WI38 (cell line): ENCODE measurements at regions not wholly inside any gene's neighbourhood (a gene's known extent, or its start where the extent isn't known, plus 50 kb on each side); places are given as distances from the start of the nearest gene placed in this dataset.

Experiments
- H3K4me3 ChIP-seq: 2 replicates; pipeline ENCODE4 v1.5.1; 2011; ENCODE audit warnings: low read depth, mild to moderate bottlenecking, control low read depth, low read length
- TF ChIP-seq, protein P1 (sequence below): IDR thresholded peaks from 2 replicates; pipeline ENCODE4 v1.5.1; 2012; ENCODE audit warnings: low read depth, mild to moderate bottlenecking, control low read depth, low read length

DNA sequence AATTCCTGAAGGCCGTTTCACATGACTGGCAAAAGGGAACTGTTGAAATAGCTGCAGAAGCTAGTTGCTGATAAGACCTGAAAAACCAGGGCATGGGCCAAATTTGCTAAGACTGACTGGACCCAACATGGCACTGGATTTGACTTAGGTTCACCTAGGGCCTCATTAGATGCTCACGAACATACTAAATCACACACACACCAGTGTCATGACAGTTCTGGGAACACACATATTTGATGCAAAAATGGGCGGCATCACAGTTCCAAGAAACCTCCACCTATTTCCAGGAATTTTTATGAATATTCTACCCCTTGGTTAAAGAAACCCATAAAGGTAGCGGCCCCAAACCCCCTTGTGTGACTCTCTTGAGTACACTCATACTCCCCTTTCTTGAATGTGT lies 99.6 kb upstream of the OBI1 start:
- TF ChIP-seq, protein P1, sequence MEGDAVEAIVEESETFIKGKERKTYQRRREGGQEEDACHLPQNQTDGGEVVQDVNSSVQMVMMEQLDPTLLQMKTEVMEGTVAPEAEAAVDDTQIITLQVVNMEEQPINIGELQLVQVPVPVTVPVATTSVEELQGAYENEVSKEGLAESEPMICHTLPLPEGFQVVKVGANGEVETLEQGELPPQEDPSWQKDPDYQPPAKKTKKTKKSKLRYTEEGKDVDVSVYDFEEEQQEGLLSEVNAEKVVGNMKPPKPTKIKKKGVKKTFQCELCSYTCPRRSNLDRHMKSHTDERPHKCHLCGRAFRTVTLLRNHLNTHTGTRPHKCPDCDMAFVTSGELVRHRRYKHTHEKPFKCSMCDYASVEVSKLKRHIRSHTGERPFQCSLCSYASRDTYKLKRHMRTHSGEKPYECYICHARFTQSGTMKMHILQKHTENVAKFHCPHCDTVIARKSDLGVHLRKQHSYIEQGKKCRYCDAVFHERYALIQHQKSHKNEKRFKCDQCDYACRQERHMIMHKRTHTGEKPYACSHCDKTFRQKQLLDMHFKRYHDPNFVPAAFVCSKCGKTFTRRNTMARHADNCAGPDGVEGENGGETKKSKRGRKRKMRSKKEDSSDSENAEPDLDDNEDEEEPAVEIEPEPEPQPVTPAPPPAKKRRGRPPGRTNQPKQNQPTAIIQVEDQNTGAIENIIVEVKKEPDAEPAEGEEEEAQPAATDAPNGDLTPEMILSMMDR, result no peak
- H3K4me3 ChIP-seq, result no peak overlapping the region

DNA sequence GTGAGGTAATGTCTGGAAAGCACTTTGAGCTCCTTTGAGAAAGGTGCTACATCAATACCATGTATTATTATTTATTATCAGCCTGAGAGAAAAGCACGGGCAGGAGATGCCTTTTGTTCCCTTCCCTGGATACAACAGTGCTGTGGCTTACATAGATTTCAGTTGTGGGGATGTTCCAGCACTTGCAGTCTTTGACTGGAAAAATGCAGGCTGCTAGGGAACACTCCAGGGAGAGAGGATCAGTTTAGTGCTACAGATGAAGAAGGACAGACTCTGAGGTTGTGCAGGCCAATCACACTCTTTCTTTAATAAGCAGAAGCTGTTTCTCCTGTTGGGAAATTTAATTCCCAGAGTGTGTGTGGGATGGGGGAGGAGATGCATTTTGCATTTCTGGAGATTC lies 94.5 kb upstream of the OBI1 start:
- no peak overlapping the region for H3K4me3 ChIP-seq
- TF ChIP-seq, protein P1, result no peak

DNA sequence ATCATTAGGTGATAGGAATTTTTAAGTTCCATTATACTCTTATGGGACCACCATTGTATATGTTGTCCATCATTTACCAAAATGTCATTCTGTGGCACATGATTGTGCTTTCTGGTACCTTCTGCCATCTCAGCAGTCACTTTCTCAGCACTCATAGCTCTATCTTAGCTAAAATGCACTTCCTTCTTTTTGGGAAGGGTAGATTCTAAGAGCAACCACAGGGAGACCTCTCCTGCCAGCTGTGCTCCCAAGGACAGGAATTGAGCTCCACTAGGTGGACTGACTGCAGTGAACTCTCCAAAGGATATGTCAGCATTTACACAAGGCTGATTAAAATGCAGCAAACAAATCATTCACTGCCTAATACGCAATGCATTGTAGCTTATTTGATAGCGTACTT lies 91.8 kb upstream of the OBI1 start:
- TF ChIP-seq, protein P1, result no peak
- H3K4me3 ChIP-seq, result no peak overlapping the region

DNA sequence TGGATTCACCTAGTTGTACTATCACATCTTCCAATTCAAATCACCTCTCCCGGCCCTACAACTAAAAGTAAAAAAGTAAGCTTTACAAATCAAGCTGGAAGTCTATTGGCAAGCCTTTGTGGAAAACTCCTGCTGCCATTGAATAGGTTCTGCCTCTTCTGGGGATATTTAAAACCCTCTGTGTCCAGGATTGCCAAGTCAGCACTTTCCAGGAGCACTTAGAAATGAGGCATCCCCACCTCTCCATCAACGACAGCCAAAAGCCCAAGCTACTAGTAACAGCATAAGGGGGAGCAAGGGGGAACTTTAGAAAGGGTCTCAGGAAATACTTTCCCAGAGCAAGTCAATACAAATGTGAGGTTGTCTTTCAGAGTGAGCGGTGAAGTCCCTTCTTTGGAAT lies 85.0 kb upstream of the OBI1 start:
- no peak overlapping the region for H3K4me3 ChIP-seq
- TF ChIP-seq, protein P1, result no peak

DNA sequence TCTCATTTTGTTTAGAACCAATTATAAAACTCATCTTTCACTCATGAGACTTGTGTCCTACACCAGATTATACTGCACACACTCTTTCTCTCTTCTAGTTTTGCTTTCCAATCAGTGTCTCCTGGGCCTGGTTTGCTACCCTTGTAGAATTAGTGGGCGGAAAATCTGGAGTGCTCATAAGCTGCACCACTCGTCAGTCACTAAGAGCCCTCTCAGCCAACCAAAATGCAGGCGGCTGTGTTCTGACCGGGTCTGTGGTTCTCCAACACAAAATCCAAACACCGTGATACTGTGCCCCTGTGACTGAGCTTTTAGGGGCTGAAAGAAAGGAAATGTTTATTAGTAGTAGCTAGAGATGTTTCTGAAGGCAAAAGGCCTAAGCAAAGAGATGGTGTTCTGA lies 83.7 kb upstream of the OBI1 start:
- H3K4me3 ChIP-seq, result no peak overlapping the region
- TF ChIP-seq, protein P1, result no peak

DNA sequence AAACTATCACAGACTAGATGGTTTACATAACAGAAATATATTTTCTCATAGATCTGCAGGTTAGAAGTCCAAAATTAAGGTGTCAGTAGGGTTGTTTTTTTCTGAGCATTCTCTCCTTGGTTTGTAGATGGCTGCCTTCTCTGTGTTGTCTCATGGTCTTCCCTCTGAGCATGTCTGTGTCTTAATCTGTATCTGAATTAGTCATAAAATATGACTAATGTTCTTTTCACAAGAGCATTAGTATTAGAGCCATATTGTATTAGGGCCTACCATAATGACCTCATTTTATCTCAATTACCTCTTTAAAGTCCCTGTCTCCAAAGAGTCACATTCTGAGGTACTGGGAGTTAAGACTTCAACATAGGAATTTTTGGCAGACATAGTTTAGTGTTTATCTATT lies 77.2 kb upstream of the OBI1 start:
- no peak overlapping the region for H3K4me3 ChIP-seq
- TF ChIP-seq, protein P1, result no peak

DNA sequence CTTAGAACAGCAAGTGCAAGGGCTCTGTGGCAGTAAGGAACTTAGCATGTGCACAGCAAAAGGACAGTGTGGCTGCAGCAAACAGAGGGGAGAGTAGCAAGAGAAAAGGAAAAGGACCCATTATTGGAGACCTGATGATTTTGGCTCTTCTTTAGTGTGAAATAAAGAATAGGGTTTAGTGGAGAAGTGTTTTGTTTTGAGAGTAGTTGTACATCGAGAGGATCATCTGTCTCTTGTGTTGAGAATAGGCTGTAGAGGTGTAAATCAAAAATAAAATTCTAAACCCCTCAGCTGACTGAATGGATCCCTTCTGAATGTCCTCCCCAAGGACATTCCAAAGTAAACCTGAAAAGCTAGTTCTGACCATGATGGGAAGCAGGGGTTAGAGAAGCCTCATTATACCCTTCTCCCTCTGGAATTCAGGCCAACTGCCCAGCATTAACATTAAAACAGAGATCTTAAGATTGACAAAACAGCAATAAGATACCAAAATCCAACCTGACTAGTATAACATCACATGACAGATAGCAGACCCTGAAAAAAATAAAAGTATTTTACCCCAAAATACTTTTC lies 73.6 kb upstream of the OBI1 start:
- H3K4me3 ChIP-seq, result no peak overlapping the region
- TF ChIP-seq, protein P1, result no peak
